ENCODE measurements at regions not wholly inside any gene's neighbourhood (a gene's known extent, or its start where the extent isn't known, plus 50 kb on each side); places are given as distances from the start of the nearest gene placed in this dataset.

- H2BK12ac ChIP-seq (ENCODE audit: insufficient read length, low read depth, low read length) = no peak overlapping the region
- H4K8ac ChIP-seq (replicated peaks; ENCODE audit: insufficient read length, low read depth, low read length) = no peak overlapping the region
- 0 out of 2 replicates have a peak, but pooled peaks cover under 1% of the 10 kb centered on the region for H3K4me1 ChIP-seq (ENCODE audit: insufficient read depth, low read length)
- H2AK5ac ChIP-seq (ENCODE audit: insufficient read length, low read length) = no peak overlapping the region
- H3K4me3 Mint-ChIP-seq = no peak overlapping the region
- H2BK5ac ChIP-seq (ENCODE audit: insufficient read length, low read length) = no peak overlapping the region
- no peak overlapping the region; a peak in 1 of 7 replicates for H3K27ac Mint-ChIP-seq
- no peak overlapping the region for H3T11ph ChIP-seq (ENCODE audit: low read length)
- H3K4me1 Mint-ChIP-seq = peaks cover 14 to 16% of the 10 kb centered on the region in 2 experiments
- H3K23ac ChIP-seq (ENCODE audit: insufficient read length, low read depth, low read length) = no peak overlapping the region
- H3K23me2 ChIP-seq (ENCODE audit: insufficient read length, low read depth, low read length, poor library complexity, severe bottlenecking) = no peaks in the 10 kb centered on the region
- H3K4me2 ChIP-seq (ENCODE audit: insufficient read depth, insufficient read length, low read length) = no peak overlapping the region
- H3K14ac ChIP-seq (ENCODE audit: insufficient read depth, low read length) = no peak overlapping the region
- no peak overlapping the region for H3K4ac ChIP-seq (ENCODE audit: low read depth, low read length)
- no peak overlapping the region for H4K91ac ChIP-seq (ENCODE audit: insufficient read length, low read depth, low read length)
- H3K27ac ChIP-seq (ENCODE audit: insufficient read length, low read depth, low read length) = no peak overlapping the region
- no peak overlapping the region for H3K9ac ChIP-seq (ENCODE audit: extremely low read depth, insufficient read length, low read length)
- peaks cover 10 to 19% of the 10 kb centered on the region in 2 experiments for H3K9me3 Mint-ChIP-seq
- H3K56ac ChIP-seq (ENCODE audit: insufficient read length, low read depth, low read length) = no peak overlapping the region
- H2BK20ac ChIP-seq (ENCODE audit: low read depth, low read length, poor library complexity, severe bottlenecking) = no peak overlapping the region
- no peaks in the 10 kb centered on the region for H3K27me3 ChIP-seq (ENCODE audit: insufficient read depth, low read length)
- DNase-seq = no peak
- no peak overlapping the region for H2BK15ac ChIP-seq (ENCODE audit: low read depth, low read length)
- TF ChIP-seq, protein P1, sequence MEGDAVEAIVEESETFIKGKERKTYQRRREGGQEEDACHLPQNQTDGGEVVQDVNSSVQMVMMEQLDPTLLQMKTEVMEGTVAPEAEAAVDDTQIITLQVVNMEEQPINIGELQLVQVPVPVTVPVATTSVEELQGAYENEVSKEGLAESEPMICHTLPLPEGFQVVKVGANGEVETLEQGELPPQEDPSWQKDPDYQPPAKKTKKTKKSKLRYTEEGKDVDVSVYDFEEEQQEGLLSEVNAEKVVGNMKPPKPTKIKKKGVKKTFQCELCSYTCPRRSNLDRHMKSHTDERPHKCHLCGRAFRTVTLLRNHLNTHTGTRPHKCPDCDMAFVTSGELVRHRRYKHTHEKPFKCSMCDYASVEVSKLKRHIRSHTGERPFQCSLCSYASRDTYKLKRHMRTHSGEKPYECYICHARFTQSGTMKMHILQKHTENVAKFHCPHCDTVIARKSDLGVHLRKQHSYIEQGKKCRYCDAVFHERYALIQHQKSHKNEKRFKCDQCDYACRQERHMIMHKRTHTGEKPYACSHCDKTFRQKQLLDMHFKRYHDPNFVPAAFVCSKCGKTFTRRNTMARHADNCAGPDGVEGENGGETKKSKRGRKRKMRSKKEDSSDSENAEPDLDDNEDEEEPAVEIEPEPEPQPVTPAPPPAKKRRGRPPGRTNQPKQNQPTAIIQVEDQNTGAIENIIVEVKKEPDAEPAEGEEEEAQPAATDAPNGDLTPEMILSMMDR (conservative IDR thresholded peaks at IDR 0.05) = no peak
- peaks cover under 1 to 20% (median 7%) of the 10 kb centered on the region in 3 experiments; a peak in 5 of 7 replicates for H3K36me3 Mint-ChIP-seq (ENCODE audit: insufficient read depth in 1 of 3, low read depth in 3 of 3)
- peaks cover 16% of the 10 kb centered on the region for H3K27me3 Mint-ChIP-seq (ENCODE audit: low read depth)
- H4K5ac ChIP-seq (ENCODE audit: insufficient read length, low read depth, low read length) = no peak overlapping the region
- no CpG with 5 or more reads among the region's 6 CpGs for WGBS (ENCODE audit: extremely low coverage, insufficient read length, low lambda C conversion rate)
- no peak overlapping the region for H2BK120ac ChIP-seq (ENCODE audit: low read depth, low read length, poor library complexity, severe bottlenecking)
- no peaks in the 10 kb centered on the region for H3K9me3 ChIP-seq (ENCODE audit: control insufficient read depth, low read depth, low read length)
- H2AFZ ChIP-seq (ENCODE audit: low read length) = no peak overlapping the region
- no peak overlapping the region for H3K18ac ChIP-seq (ENCODE audit: insufficient read length, low read depth, low read length)
- no peaks in the 10 kb centered on the region for H3K79me2 ChIP-seq (ENCODE audit: insufficient read depth, low read length)
- no peaks in the 10 kb centered on the region for H4K20me1 ChIP-seq (ENCODE audit: control insufficient read depth, insufficient read depth, insufficient read length)
- no peaks in the 10 kb centered on the region for H3K79me1 ChIP-seq (ENCODE audit: insufficient read depth, low read depth, low read length, poor library complexity, severe bottlenecking)
These were observed 187.3 kb upstream of the LHX5 start for GRCh38 chr12:113659015-113659414.

Measured in H9 (cell line).